Tibial nerve (tissue), 4 donors: ENCODE measurements at regions not wholly inside any gene's neighbourhood (a gene's known extent, or its start where the extent isn't known, plus 50 kb on each side); places are given as distances from the start of the nearest gene placed in this dataset.

Experiments used
- CTCF ChIP-seq, 5 experiments: fragments of 200-600 bp in 3 of 5; fragments of 450-650 bp in 2 of 5; sonication (generic) in 3 of 5; IDR thresholded peaks; one replicate each; pipeline ENCODE4 v1.5.1; 2016 to 2019; ENCODE audit warnings: antibody characterized with exemption in 5 of 5, mild to moderate bottlenecking in 3 of 5, moderate library complexity in 2 of 5
- EP300 ChIP-seq, 2 donors: sonication (generic); formaldehyde crosslinking; IDR thresholded peaks; one replicate each; pipeline ENCODE4 v1.6.1; 2017; ENCODE audit warnings: antibody characterized with exemption in 2 of 2, mild to moderate bottlenecking in 1 of 2

- TF ChIP-seq CTCF (IDR thresholded peaks at IDR 0.05) (no peak), EP300 (IDR thresholded peaks at IDR 0.05) (no peak)
Observed at GRCh38 chr11:123328281-123328867, 101.7 kb upstream of the GRAMD1B start.
